NK-92 treated with Interleukin-12 subunit alpha and Interleukin-12 subunit beta, amount 100 ng/mL, for 24 hours (cell line): ENCODE measurements at regions not wholly inside any gene's neighbourhood (a gene's known extent, or its start where the extent isn't known, plus 50 kb on each side); places are given as distances from the start of the nearest gene placed in this dataset.
"Not testable (repeated sequence)": the region's sequence is repeated elsewhere in the genome, so short reads cannot be mapped to it uniquely, and the experiment has no call there.

Experiments used
- DNase-seq: peaks from one replicate; lab custom pipeline; 2025; lab: John Stamatoyannopoulos, UW

DNA sequence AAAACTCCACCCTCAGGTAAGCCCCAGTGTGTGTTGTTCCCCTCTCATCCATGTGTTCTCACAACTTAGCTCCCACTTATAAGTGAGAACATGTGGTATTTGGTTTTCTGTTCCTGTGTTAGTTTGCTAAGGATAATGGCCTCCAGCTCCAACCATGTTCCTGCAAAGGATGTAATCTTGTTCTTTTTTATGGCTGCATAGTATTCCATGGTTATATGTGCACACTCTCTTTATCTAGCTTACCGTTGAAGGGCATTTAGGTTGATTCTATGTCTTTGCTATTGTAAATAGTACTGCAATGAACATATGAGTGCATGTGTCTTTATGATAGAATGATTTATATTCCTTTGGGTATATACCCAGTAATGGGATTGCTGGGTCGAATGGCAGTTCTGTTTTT lies 124.4 kb upstream of the RANBP3L start:
- not testable (repeated sequence) for DNase-seq

GRCh38 chr5:36435516-36435915 lies 133.8 kb upstream of the RANBP3L start:
- DNase-seq = no peak

DNA sequence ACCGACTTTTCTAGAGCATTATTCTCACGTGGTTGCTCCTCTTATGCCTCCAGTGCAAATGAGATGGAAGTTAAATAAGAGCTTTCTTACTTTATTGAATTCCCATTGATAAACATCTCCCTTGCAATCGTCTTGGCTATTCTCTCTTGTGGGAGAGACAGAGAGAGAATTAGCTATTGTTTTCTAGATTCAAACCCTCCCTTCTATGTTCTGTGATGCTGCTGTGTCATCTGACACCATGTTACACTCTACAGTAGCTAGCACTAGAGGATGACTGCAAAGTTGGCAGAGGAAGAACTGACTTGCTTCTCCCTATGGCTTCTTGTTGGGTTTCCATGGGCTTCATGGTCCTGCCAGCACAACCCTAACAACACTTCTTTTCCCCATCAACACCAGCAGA lies 134.6 kb upstream of the RANBP3L start:
- DNase-seq = no peak

- no peak for DNase-seq
Measured at GRCh38 chr5:36438765-36439561, 137.3 kb upstream of the RANBP3L start.

DNA sequence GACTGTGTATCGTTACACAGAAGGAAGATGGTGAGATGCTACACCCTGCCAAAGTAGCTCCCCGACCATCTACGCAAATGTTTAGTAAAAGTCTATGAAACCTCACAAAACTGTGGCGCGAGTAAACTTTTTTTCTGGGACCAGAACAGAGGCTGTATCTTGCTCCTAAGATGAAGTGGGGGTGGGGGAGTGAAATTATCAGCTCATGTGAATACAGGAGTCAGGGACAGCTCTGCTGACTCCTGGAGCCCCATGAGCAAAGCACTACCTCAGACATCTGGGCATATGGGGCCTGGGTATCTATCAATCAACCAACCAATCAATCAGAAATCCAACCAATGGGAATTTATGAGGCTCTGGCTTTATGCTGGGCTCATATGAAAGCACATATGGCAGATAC lies 138.6 kb upstream of the RANBP3L start:
- no peak for DNase-seq

GRCh38 chr5:36441280-36441679 lies 139.6 kb upstream of the RANBP3L start:
- DNase-seq = no peak

GRCh38 chr5:36442352-36442751 lies 140.7 kb upstream of the RANBP3L start:
- no peak for DNase-seq

DNA sequence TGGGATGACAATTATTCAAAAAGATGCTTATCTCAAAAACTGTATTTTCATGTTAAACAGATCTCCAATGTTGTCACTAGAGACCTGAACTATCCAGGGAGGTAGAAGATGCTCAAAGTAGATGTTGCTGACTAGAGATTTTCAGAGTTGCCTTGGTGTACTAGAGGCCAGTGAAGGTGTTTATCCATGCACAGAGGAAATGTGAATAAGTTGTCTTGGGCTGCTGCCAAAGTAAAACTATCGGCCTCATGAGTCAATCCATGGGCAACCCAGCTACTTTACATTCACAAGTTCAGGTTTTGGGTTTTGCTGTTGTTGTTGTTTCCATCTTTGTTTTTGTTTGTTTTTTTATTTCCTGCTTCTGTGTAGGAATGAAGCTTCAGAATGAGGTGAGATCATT lies 141.1 kb upstream of the RANBP3L start:
- no peak for DNase-seq

GRCh38 chr5:36443941-36444340 lies 142.2 kb upstream of the RANBP3L start:
- DNase-seq = no peak

- DNase-seq = no peak
Measured at GRCh38 chr5:36444582-36445418, 143.1 kb upstream of the RANBP3L start.

GRCh38 chr5:36447776-36448175 lies 146.1 kb upstream of the RANBP3L start:
- no peak for DNase-seq

DNA sequence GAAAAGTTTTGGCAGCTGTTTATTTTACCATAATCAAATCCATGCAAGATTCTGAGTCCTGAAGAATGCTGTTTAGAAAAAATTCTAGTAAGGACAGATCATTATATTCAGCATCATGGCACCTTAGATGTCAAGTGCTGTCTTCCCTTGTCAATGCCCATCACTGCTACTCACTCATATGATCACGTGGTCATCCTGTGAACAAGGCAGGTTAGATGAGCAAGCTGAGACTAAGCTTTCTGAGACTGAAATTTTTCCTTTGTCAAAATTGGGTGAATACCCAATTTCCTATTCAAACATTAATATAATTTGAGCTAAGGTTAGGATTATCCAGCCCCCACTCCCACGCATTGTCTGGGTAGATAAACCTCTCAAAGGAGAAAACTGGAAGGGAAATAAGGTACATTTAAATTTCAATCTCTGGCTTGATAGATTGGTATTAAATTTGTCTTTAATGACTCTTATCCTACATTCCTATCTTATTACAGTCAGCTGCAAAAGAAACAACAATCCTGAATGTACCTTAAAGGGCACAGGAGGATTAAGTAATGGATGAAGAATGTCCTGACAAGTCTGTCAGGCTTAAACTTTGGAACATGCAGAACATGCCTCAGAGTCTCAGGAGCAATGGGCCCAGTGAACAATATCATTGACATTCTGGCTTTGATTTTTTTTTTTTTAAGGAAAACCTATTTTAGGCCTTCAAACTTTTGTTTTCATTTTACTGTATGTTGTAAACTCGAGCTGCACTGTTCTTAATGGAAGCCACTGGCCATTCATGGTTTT lies 148.7 kb upstream of the RANBP3L start:
- no peak for DNase-seq

- no peak for DNase-seq
Measured at GRCh38 chr5:36452424-36453006, 150.8 kb upstream of the RANBP3L start.

DNA sequence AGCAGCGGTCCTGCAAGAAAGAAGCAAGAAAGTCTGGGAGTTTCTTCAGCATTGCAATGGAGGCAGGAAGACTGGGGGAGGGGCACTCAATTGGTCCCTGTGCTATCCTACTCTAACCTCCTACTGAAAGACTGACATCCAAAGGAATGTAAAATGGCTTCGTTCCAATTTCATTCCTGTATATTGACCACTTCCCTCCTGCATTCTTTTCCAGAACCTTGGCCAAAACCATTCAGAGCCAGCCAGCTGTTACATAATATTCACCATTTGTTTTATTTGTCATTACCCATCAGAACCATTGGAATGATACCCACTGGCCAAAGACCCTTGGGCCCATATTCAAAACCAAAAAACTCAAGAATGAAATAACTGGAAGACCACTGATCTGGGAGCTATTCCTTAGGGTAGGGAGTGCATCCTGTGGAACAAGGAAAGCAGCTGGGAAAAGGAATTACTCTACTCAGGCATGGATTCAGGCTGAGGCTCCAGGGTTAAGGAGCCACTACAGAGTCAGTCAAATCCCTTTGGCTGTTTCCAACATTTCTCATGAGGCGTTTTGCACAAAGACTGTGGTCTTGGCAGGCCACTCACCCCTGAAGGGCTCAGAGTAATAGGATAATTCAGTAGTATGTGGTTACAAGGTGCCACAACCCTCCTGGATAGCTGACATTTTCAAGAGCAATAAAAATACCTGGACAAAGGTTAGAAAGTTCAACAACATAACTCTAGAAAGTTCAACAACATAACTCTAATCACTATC lies 148.7 kb upstream of the SLC1A3 start:
- no peak for DNase-seq

- no peak for DNase-seq
Measured at GRCh38 chr5:36458746-36459145, 147.7 kb upstream of the SLC1A3 start.

DNA sequence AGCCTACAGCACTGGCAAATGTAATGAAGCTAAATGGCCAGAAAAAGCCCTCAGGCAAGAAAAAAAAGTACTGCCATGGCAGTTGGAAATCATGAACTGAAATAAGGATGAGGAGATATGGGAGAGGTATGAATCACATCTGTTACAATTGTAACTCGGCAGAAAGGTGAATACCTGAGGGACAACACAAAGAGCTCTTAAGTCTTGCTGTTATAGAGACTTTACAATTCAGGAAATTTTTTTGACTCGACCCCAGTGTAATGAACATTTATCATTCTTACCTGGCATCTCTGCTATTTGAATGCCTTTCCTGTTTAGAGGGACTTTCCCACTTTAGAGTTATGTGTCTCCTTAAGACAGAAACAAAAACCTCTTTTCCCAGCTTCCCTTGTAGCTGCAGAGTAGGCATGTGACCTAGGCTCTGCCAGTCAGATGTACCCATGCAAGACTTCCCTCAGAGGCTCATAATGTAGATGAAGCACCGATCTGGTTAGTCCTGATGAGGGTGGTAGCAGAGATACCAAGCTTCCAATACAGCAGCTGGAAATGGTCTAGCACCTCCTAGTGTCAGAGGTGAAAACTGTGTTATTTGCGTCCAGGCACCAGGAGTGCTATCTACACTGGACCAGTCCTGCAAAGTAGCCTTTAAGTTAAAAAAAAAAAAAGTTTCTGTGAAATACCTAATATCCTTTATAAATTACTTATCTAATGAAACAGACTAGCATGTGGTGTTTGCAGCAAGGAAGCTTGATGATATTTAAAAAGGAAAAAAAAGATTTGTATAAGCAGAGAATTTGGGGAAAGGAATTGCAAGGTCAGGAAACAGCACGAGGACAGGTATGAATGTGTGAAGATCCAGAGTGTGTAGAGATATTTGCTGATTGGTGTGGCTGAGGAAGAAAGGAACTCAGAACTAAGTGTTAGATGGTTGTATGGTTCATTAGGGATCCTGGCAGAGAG lies 146.9 kb upstream of the SLC1A3 start:
- DNase-seq = no peak

DNA sequence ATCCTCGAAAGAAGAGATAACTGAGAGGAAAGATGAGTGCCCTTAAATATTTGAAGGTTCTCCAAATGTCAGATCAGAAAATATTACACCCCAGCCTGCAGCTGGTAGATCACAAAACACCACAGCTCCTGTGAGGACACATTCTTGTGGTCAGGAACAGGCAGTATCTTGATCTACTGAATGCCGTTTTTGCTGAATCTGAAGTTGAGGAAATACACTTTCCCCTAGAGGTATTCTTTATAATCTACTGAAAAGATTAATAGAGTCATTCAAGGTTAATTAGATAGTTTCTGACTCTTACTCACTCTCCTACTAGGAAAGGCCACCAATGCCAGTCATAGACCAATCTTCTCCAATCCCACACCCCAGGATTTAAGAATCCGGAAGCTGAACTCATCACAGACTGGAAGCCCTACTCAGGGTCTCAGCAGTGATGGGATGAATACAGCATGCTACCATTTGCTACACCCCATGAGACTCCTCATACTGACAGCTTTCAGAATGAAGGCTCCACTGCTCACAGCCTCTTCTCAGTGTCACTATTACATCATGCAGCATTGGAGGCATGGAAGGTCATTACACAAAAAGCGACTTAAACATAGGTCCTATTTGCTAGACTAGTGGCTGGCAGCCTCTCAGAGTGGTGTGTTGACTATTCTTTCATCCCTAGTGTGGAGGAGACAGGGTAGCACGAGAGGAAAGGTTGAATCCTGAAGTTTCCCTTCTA lies 143.9 kb upstream of the SLC1A3 start:
- no peak for DNase-seq

DNA sequence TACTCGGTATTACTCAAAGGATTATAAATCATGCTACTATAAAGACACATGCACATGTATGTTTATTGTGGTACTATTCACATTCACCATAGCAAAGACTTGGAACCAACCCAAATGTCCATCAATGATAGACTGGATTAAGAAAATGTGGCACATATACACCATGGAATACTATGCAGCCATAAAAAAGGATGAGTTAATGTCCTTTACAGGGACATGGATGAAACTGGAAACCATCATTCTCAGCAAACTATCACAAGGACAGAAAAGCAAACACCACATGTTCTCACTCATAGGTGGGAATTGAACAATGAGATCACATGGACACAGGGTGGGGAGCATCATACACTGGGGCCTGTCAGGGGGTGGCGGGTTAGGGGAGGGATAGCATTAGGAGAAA lies 130.5 kb upstream of the SLC1A3 start:
- not testable (repeated sequence) for DNase-seq

- DNase-seq = no peak
Measured at GRCh38 chr5:36478646-36479317, 127.6 kb upstream of the SLC1A3 start.
